GM12878 (cell line): ENCODE measurements at regions not wholly inside any gene's neighbourhood (a gene's known extent, or its start where the extent isn't known, plus 50 kb on each side); places are given as distances from the start of the nearest gene placed in this dataset.

Experiments used
- ASH2L ChIP-seq: fragments of 300-600, 200-600 bp; sonication (generic); IDR thresholded peaks from 2 replicates; pipeline ENCODE4 v1.6.1; 2017; ENCODE audit warnings: low read depth, mild to moderate bottlenecking, borderline replicate concordance
- CHD1 ChIP-seq: IDR thresholded peaks from 2 replicates; pipeline ENCODE4 v1.6.1; 2012; ENCODE audit warnings: low read depth, low read length, improper control_type of control experiment
- MTA3 ChIP-seq: IDR thresholded peaks from 2 replicates; pipeline ENCODE4 v1.6.1; 2012; ENCODE audit warnings: low read length, inconsistent platforms, borderline replicate concordance
- RUNX3 ChIP-seq: IDR thresholded peaks from 2 replicates; pipeline ENCODE4 v1.6.1; 2012; ENCODE audit warnings: low read length, inconsistent platforms
- SPI1 ChIP-seq: IDR thresholded peaks from 2 replicates; pipeline ENCODE4 v1.6.1; 2011; ENCODE audit warnings: low read depth, mild to moderate bottlenecking, low read length, moderate library complexity, borderline replicate concordance; ENCODE audit not compliant: insufficient read depth
- TCF7 ChIP-seq: IDR thresholded peaks from 2 replicates; pipeline ENCODE4 v1.6.1; 2014; ENCODE audit warnings: antibody characterized with exemption, borderline replicate concordance
- ZBTB33 ChIP-seq: fragments of 450-650 bp; IDR thresholded peaks from 2 replicates; pipeline ENCODE4 v1.6.1; 2017; ENCODE audit warnings: mild to moderate bottlenecking
- TF ChIP-seq, protein P1 (sequence below): fragments of 450-650 bp; IDR thresholded peaks from 2 replicates; pipeline ENCODE4 v1.6.1; 2016; ENCODE audit warnings: mild to moderate bottlenecking, moderate library complexity, borderline replicate concordance

- TF ChIP-seq TCF7 = no peak
- TF ChIP-seq, protein P1, sequence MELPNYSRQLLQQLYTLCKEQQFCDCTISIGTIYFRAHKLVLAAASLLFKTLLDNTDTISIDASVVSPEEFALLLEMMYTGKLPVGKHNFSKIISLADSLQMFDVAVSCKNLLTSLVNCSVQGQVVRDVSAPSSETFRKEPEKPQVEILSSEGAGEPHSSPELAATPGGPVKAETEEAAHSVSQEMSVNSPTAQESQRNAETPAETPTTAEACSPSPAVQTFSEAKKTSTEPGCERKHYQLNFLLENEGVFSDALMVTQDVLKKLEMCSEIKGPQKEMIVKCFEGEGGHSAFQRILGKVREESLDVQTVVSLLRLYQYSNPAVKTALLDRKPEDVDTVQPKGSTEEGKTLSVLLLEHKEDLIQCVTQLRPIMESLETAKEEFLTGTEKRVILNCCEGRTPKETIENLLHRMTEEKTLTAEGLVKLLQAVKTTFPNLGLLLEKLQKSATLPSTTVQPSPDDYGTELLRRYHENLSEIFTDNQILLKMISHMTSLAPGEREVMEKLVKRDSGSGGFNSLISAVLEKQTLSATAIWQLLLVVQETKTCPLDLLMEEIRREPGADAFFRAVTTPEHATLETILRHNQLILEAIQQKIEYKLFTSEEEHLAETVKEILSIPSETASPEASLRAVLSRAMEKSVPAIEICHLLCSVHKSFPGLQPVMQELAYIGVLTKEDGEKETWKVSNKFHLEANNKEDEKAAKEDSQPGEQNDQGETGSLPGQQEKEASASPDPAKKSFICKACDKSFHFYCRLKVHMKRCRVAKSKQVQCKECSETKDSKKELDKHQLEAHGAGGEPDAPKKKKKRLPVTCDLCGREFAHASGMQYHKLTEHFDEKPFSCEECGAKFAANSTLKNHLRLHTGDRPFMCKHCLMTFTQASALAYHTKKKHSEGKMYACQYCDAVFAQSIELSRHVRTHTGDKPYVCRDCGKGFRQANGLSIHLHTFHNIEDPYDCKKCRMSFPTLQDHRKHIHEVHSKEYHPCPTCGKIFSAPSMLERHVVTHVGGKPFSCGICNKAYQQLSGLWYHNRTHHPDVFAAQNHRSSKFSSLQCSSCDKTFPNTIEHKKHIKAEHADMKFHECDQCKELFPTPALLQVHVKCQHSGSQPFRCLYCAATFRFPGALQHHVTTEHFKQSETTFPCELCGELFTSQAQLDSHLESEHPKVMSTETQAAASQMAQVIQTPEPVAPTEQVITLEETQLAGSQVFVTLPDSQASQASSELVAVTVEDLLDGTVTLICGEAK = no peak
- TF ChIP-seq ASH2L = no peak
- TF ChIP-seq SPI1 = no peak
- TF ChIP-seq MTA3 = no peak
- TF ChIP-seq RUNX3 = no peak
- TF ChIP-seq ZBTB33 = no peak
- TF ChIP-seq CHD1 = no peak
Measured at GRCh38 chr2:236743039-236743920, 173.7 kb downstream of the ACKR3 start (continued).
